ENCODE measurements at regions not wholly inside any gene's neighbourhood (a gene's known extent, or its start where the extent isn't known, plus 50 kb on each side); places are given as distances from the start of the nearest gene placed in this dataset.

DNA sequence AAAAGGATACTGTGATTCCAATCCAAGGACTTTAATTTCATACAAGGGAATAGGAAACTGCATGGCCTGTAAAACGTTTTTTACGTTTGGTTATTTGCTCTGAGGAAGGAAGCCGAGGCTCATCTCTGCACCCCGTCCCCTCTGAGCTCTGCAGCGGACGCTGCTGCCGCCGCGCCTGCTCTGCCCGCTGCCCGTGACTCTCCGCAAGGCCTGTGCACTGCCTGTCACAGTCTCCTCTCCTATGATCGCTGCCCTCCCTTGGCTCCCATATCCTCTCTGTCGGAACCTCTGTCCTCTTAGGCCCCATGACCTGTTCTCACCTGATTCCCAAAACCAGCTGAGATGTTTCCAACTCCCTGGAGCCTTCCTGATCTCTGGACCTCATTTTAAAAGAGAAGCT, 320.3 kb upstream of the ZNF32 start:
- DNase-seq (ENCODE audit: low read depth), result no peak
- TF ChIP-seq, protein P1, sequence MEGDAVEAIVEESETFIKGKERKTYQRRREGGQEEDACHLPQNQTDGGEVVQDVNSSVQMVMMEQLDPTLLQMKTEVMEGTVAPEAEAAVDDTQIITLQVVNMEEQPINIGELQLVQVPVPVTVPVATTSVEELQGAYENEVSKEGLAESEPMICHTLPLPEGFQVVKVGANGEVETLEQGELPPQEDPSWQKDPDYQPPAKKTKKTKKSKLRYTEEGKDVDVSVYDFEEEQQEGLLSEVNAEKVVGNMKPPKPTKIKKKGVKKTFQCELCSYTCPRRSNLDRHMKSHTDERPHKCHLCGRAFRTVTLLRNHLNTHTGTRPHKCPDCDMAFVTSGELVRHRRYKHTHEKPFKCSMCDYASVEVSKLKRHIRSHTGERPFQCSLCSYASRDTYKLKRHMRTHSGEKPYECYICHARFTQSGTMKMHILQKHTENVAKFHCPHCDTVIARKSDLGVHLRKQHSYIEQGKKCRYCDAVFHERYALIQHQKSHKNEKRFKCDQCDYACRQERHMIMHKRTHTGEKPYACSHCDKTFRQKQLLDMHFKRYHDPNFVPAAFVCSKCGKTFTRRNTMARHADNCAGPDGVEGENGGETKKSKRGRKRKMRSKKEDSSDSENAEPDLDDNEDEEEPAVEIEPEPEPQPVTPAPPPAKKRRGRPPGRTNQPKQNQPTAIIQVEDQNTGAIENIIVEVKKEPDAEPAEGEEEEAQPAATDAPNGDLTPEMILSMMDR (IDR thresholded peaks at IDR 0.05; ENCODE audit: control insufficient read depth, insufficient read depth, low read depth, low read length, missing control alignments), result no peak
- H3K4me3 ChIP-seq (ENCODE audit: control insufficient read depth, low read depth, low read length), result no peak overlapping the region

DNA sequence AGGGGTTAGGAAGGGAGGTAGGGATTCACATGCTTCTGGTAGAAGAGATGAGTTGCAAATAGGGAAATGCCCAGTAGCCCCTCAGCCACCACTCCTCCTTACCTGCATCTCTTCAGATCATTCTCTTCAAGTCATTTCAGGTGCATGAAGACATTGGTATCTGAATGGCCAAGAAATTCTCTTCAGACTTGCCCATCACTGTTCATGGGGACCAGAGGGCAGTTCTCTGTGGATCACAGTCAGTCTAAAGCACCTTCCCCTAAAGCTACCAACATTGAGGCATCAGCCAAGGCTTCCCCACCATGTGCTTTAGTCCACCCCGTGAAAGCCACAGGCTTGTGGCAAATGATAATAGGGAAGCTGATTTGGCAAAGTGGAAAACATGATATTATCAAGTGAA, 319.4 kb upstream of the ZNF32 start:
- no peak overlapping the region for H3K4me3 ChIP-seq (ENCODE audit: control insufficient read depth, low read depth, low read length)
- DNase-seq (ENCODE audit: low read depth), result no peak
- TF ChIP-seq, protein P1 (IDR thresholded peaks at IDR 0.05; ENCODE audit: control insufficient read depth, insufficient read depth, low read depth, low read length, missing control alignments), result no peak

DNA sequence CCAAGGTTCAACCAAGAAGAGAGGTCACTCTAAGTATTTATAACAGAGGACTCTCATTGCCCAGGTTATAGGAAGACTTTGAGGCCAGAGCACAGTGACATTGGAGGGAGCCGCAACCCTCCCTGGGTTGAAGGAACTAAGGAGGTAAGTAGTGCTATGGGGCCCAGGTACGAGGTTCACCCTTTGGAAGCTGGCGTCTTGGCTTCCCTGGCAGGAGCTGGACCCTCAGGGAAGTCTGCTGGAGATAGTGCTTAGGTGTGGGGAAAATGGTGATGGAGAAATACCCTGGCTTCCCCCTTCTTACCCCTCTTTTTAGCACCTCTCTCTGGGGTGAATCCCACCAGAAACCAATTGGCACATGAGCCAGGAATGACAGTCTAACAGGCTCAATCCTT, 317.9 kb upstream of the ZNF32 start:
- H3K4me3 ChIP-seq (ENCODE audit: control insufficient read depth, low read depth, low read length), result no peak overlapping the region
- TF ChIP-seq, protein P1 (IDR thresholded peaks at IDR 0.05; ENCODE audit: control insufficient read depth, insufficient read depth, low read depth, low read length, missing control alignments), result no peak
- no peak for DNase-seq (ENCODE audit: low read depth)

DNA sequence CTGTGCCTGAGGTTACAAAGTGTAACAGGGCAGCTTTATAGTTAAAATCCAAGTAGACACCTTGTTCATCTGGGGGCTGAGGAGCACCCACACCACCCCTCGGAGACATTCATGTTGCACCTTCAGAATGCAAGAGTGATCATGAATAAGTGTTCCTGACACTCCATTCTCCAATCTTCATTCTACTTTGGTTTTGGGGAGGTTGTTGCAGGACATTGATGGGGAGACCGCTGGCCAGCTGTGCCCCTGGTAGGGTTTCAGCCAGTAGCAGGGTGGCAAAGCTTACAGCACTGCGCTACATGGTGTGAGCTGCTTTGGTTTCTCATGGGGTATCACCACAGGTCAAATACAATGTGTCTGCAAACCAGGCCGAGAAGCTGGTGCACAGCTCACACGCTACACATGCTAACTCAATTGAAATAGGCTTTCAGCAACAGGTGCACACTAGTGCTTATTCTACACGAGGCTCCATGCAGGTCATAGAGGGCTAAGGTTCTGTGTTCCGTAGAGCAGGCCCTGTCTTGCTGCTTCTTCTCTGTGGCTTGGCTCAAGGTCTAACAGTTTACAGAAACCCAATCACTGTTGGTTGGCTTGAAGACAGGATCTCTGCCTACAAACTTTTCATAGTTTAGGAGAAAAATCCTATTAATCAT, 317.4 kb upstream of the ZNF32 start:
- DNase-seq (ENCODE audit: low read depth), result no peak
- no peak overlapping the region for H3K4me3 ChIP-seq (ENCODE audit: control insufficient read depth, low read depth, low read length)
- TF ChIP-seq, protein P1 (IDR thresholded peaks at IDR 0.05; ENCODE audit: control insufficient read depth, insufficient read depth, low read depth, low read length, missing control alignments), result no peak

DNA sequence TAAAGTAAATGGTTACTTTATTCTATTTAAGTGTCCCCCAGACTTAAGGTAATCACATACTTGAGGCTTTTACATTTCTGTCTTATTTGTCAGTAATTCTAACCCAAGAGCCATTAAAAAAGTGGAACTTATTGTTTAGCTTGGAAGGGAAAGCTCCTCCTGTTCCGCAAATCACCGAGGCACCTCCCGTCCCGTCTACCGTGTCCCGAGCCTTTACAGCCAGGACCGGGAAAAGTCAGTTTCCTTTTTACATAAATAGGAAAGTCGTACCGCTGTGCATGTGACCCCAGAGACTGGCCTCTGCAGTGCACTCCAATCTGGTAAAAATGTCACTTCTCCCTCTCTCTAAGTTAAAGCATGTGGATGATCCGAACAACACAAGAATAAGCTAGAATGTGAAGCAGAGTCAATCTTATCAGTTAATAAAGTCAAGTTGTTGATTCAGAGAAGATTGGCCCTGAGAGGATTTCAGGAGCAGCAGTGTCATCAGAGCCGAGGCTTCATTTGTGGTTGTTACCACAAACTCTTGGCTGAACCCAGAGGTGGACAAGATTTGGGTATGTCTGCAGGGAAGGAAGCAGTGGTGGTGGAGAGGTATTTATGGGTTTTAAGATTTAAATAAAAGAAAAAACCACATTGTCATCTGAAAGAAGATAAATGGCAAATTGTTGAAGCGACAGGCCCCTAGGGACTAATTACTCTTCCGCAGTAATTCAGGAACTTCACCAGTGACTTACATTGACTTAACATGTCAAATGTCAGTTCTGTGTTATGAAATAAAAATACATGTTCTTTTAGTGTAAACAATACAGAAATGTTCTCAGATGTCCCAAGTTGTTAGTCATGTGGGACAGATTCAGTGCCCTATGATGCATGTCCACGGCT, 316.6 kb upstream of the ZNF32 start:
- TF ChIP-seq, protein P1 (IDR thresholded peaks at IDR 0.05; ENCODE audit: control insufficient read depth, insufficient read depth, low read depth, low read length, missing control alignments), result no peak
- DNase-seq (ENCODE audit: low read depth), result peak; percentile 71
- no peak overlapping the region for H3K4me3 ChIP-seq (ENCODE audit: control insufficient read depth, low read depth, low read length)

DNA sequence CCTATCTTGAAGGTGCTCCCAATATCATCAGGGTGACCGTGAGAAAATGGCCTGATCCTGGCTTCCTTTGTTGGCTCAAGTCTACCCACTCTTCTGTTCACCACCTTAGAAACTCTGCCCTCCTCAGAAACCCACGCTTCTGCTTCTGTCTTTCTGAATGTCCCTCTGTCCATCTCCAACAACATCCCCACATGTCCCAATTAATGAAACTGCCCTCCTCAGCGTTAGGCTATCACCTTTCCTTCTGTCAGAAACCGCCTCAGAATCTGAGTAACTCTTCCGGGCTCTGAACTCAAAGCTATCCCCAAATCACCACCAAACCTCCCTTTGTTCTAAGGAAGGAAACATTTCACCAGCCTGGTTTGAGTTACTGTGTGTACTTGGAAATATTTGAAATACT, 315.8 kb upstream of the ZNF32 start:
- no peak for DNase-seq (ENCODE audit: low read depth)
- H3K4me3 ChIP-seq (ENCODE audit: control insufficient read depth, low read depth, low read length), result no peak overlapping the region
- TF ChIP-seq, protein P1 (IDR thresholded peaks at IDR 0.05; ENCODE audit: control insufficient read depth, insufficient read depth, low read depth, low read length, missing control alignments), result no peak
